COLO668 (cell line): ENCODE measurements at regions not wholly inside any gene's neighbourhood (a gene's known extent, or its start where the extent isn't known, plus 50 kb on each side); places are given as distances from the start of the nearest gene placed in this dataset.

Experiments
- DNase-seq: peaks from one replicate; lab custom pipeline; 2025; ENCODE audit not compliant: unreplicated experiment; lab: John Stamatoyannopoulos, UW

GRCh38 chr2:147384659-147385058 is 460.2 kb upstream of the ACVR2A start:
- no peak for DNase-seq

- peak; percentile 70 for DNase-seq
Observed at GRCh38 chr2:147382322-147382948, 462.4 kb upstream of the ACVR2A start.

GRCh38 chr2:147378403-147378802 is 466.4 kb upstream of the ACVR2A start:
- no peak for DNase-seq

GRCh38 chr2:147375073-147375472 is 469.8 kb upstream of the ACVR2A start:
- no peak for DNase-seq

- DNase-seq, result no peak
Observed at GRCh38 chr2:147374423-147374811, 470.4 kb upstream of the ACVR2A start.

- no peak for DNase-seq
Observed at GRCh38 chr2:147373800-147374422, 470.9 kb upstream of the ACVR2A start.

- DNase-seq, result no peak
Observed at GRCh38 chr2:147368306-147368705, 476.5 kb upstream of the ACVR2A start.

GRCh38 chr2:147366279-147366678 is 478.6 kb upstream of the ACVR2A start:
- DNase-seq, result no peak

GRCh38 chr2:147365622-147366021 is 479.2 kb upstream of the ACVR2A start:
- no peak for DNase-seq

- no peak for DNase-seq
Observed at GRCh38 chr2:147364597-147364996, 480.2 kb upstream of the ACVR2A start.

GRCh38 chr2:147363181-147363580 is 481.6 kb upstream of the ACVR2A start:
- no peak for DNase-seq

- no peak for DNase-seq
Observed at GRCh38 chr2:147358375-147358774, 486.5 kb upstream of the ACVR2A start.

GRCh38 chr2:147356157-147356556 is 488.7 kb upstream of the ACVR2A start:
- no peak for DNase-seq

- no peak for DNase-seq
Observed at GRCh38 chr2:147355706-147356105, 489.1 kb upstream of the ACVR2A start.

GRCh38 chr2:147353072-147353381 is 491.8 kb upstream of the ACVR2A start:
- DNase-seq, result no peak

GRCh38 chr2:147352264-147353071 is 492.4 kb upstream of the ACVR2A start:
- peak; percentile 80 for DNase-seq

- peak; percentile 44 for DNase-seq
Observed at GRCh38 chr2:147351784-147352183, 493.0 kb upstream of the ACVR2A start.

- DNase-seq, result no peak
Observed at GRCh38 chr2:147348931-147349555, 495.8 kb upstream of the ACVR2A start.

- DNase-seq, result no peak
Observed at GRCh38 chr2:147346142-147346541, 498.7 kb upstream of the ACVR2A start.

GRCh38 chr2:147345246-147345645 is 499.6 kb upstream of the ACVR2A start:
- DNase-seq, result no peak

GRCh38 chr2:147342329-147342728 is 502.5 kb upstream of the ACVR2A start:
- no peak for DNase-seq
